Body of pancreas (tissue), 4 donors: ENCODE measurements at regions not wholly inside any gene's neighbourhood (a gene's known extent, or its start where the extent isn't known, plus 50 kb on each side); places are given as distances from the start of the nearest gene placed in this dataset.
"Not testable (repeated sequence)": the region's sequence is repeated elsewhere in the genome, so short reads cannot be mapped to it uniquely, and the experiment has no call there.

Source experiments
- ATAC-seq: fragments of 150-250 bp; one replicate; pipeline ENCODE4 v1.9.1; 2016
- DNase-seq, 4 donors: peaks; one replicate each; pipeline ENCODE4 v3.0.0-alpha.2; 2019
- H3K27ac ChIP-seq, 4 donors: fragments of 200-600 bp; sonication (generic); 1 replicate in 3 of 4; 2 replicates in 1 of 4; pipeline versions ENCODE4 v1.5.1 to v1.6.1; 2016 to 2019; ENCODE audit warnings: mild to moderate bottlenecking in 1 of 4, mixed read lengths in 1 of 4, moderate library complexity in 1 of 4
- H3K27me3 ChIP-seq, 2 donors: fragments of 200-600 bp; sonication (generic); one replicate each; pipeline ENCODE4 v1.6.0; 2016; ENCODE audit warnings: mild to moderate bottlenecking in 1 of 2
- H3K36me3 ChIP-seq, 2 donors: fragments of 200-600 bp; sonication (generic); replicated peaks in 1 of 2; 2 replicates each; pipeline ENCODE4 v1.5.1; 2016; ENCODE audit warnings: low read depth in 2 of 2; ENCODE audit not compliant: insufficient read depth in 1 of 2
- H3K4me1 ChIP-seq: fragments of 200-600 bp; sonication (generic); one replicate; pipeline ENCODE4 v1.6.0; 2016
- H3K4me3 ChIP-seq, 2 donors: fragments of 200-600 bp; sonication (generic); 1 replicate in 1 of 2; 2 replicates in 1 of 2; pipeline ENCODE4 v1.5.1; 2016 to 2019
- H3K9me3 ChIP-seq, 3 donors: fragments of 200-600 bp; sonication (generic); 1 replicate in 2 of 3; 2 replicates in 1 of 3; pipeline ENCODE4 v1.5.1; 2016
- CTCF ChIP-seq, 7 experiments: fragments of 450-650 bp in 4 of 7; fragments of 200-600 bp in 3 of 7; sonication (generic) in 3 of 7; IDR thresholded peaks; one replicate each; pipeline ENCODE4 v1.5.1; 2016 to 2019; ENCODE audit warnings: antibody characterized with exemption in 7 of 7
- POLR2A ChIP-seq, 3 donors: fragments of 450-650 bp; IDR thresholded peaks; one replicate each; pipeline ENCODE4 v1.6.1; 2016; ENCODE audit warnings: antibody characterized with exemption in 3 of 3, mild to moderate bottlenecking in 2 of 3
- WGBS, 2 donors: methylation state at CpG; one replicate each; pipeline ENCODE4 v1.1.5; 2017; 5-methylcytosine and 5-hydroxymethylcytosine counted together
- intact Hi-C: fragments of 100-400 bp; cut with DNase I; formaldehyde crosslinking; loops from one replicate; pipeline ENCODE4 v1.15.1; 2023

DNA sequence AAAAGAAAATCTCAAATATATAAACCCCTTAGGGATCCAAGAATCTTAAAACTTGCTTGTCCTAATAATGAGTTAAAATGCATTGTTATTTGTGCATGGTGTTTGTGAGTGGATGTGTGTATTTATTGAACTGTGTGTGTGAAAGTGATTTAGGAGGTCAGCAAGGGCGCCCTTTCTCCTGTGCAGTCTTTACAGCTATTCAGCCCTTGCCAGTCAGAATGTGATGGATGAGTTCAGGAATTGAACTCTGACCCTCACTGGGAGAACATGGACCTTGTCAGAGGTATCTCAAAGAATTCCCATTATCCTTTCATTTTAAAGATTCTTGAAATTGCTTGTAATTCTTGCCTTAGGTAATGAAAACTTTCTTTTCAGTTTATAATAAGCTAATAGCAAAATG lies 493.0 kb upstream of the ADGRL4 start:
- no peak for DNase-seq
- Histone ChIP-seq H3K9me3 (no peaks in the 10 kb centered on the region), H3K4me3 (no peak overlapping the region), H3K36me3 (no peaks in the 10 kb centered on the region), H3K4me1 (no peaks in the 10 kb centered on the region), H3K27me3 (no peaks in the 10 kb centered on the region), H3K27ac (no peak overlapping the region)
- WGBS, 2 donors: 57 to 80% methylated on average over 1 of the region's 1 CpG
- intact Hi-C loops: no loop called here
- no peak for ATAC-seq
- no peak for TF ChIP-seq CTCF (IDR thresholded peaks at IDR 0.05)
- TF ChIP-seq POLR2A (IDR thresholded peaks at IDR 0.05): no peak

GRCh38 chr1:79497193-79497773 lies 490.8 kb upstream of the ADGRL4 start:
- Histone ChIP-seq H3K27ac (no peak overlapping the region), H3K4me1 (no peaks in the 10 kb centered on the region), H3K9me3 (no peaks in the 10 kb centered on the region), H3K4me3 (no peak overlapping the region), H3K27me3 (no peaks in the 10 kb centered on the region), H3K36me3 (no peaks in the 10 kb centered on the region)
- intact Hi-C loops: no loop called here
- no peak for ATAC-seq
- DNase-seq: peak in 3 of 4 donors; percentile 16 to 31 (median 17)
- 22% methylated on average over 4 of the region's 4 CpGs for WGBS, 2 donors
- peak; percentile 49 to 77 (median 75) for TF ChIP-seq CTCF (IDR thresholded peaks at IDR 0.05)
- TF ChIP-seq POLR2A (IDR thresholded peaks at IDR 0.05): no peak

GRCh38 chr1:79496129-79496528 lies 489.6 kb upstream of the ADGRL4 start:
- no peaks in the 10 kb centered on the region for H3K9me3 ChIP-seq
- DNase-seq (no peak), ATAC-seq (no peak)
- no peaks in the 10 kb centered on the region for H3K36me3 ChIP-seq
- WGBS, 2 donors: 36 to 48% methylated on average over 2 of the region's 2 CpGs
- intact Hi-C loops: no loop called here
- H3K4me1 ChIP-seq: no peaks in the 10 kb centered on the region
- no peaks in the 10 kb centered on the region for H3K27me3 ChIP-seq
- no peak overlapping the region for H3K4me3 ChIP-seq
- no peak overlapping the region for H3K27ac ChIP-seq
- TF ChIP-seq CTCF (IDR thresholded peaks at IDR 0.05) (no peak), POLR2A (IDR thresholded peaks at IDR 0.05) (no peak)

DNA sequence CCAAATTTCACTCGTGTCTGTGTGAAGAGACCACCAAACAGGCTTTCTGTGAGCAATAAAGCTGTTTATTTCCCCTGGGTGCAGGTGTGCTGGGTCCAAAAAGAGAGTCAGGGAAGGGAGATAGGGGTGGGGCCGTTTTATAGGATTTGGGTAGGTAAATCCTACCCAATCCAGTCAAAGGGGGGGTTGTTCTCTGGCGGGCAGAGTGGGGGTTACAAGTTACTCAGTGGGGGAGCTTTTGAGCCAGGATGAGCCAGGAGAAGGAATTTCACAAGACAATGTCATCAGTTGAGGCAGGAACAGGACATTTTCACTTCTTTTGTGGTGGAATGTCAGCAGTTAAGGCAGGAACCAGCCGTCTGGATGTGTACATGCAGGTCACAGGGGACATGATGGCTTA lies 487.2 kb upstream of the ADGRL4 start:
- intact Hi-C loops: not testable (repeated sequence)

DNA sequence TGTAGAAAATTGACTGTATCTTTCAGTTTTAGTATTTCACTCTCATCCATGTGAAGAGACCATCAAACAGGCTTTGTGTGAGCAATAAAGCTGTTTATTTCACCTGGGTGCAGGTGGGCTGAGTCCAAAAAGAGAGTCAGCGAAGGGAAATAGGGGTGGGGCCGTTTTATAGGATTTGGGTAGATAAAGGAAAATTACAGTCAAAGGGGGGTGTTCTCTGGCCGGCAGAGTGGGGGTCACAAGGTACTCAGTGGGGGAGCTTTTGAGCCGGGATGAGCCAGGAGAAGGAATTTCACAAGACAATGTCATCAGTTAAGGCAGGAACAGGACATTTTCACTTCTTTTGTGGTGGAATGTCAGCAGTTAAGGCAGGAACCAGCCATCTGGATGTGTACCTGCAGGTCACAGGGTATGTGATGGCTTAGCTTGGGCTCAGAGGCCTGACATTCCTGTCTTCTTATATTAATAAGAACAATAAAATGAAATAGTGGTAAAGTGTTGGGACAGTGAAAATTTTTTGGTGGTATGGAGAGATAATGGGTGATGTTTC lies 482.1 kb upstream of the ADGRL4 start:
- H3K27me3 ChIP-seq, intact Hi-C loops, DNase-seq, H3K36me3 ChIP-seq, H3K4me1 ChIP-seq, H3K9me3 ChIP-seq, H3K27ac ChIP-seq, ATAC-seq, H3K4me3 ChIP-seq: not testable (repeated sequence)
- whole genome bisulfite sequencing, 2 donors: 63 to 65% methylated on average over 4 of the region's 4 CpGs

More for the DNA sequence above, 487.2 kb upstream of the ADGRL4 start:
- DNase-seq, H3K27me3 ChIP-seq, ATAC-seq, H3K4me3 ChIP-seq, H3K36me3 ChIP-seq, H3K4me1 ChIP-seq, H3K27ac ChIP-seq, H3K9me3 ChIP-seq: not testable (repeated sequence)
- 36 to 53% methylated on average over 4 of the region's 4 CpGs for WGBS, 2 donors
